ENCODE measurements at regions not wholly inside any gene's neighbourhood (a gene's known extent, or its start where the extent isn't known, plus 50 kb on each side); places are given as distances from the start of the nearest gene placed in this dataset.

- H3K27me3 ChIP-seq (ENCODE audit: control insufficient read depth, insufficient read depth, low read length) = peaks cover 2% of the 10 kb centered on the region
- no peak overlapping the region for H3K4me3 ChIP-seq (ENCODE audit: low read depth, low read length)
- no peak for DNase-seq (ENCODE audit: low read depth)
- TF ChIP-seq CTCF (IDR thresholded peaks at IDR 0.05; ENCODE audit: insufficient read depth, low read length, severe bottlenecking) = no peak
- peak; percentile 88 for FAIRE-seq
- H3K36me3 ChIP-seq (ENCODE audit: control insufficient read depth, insufficient read depth, low read length) = no peaks in the 10 kb centered on the region
Measured at GRCh38 chr2:173750831-173751230, 214.3 kb downstream of the SP3 start.

- peaks cover 2% of the 10 kb centered on the region for H3K27me3 ChIP-seq (ENCODE audit: control insufficient read depth, insufficient read depth, low read length)
- H3K36me3 ChIP-seq (ENCODE audit: control insufficient read depth, insufficient read depth, low read length) = no peaks in the 10 kb centered on the region
- no peak overlapping the region for H3K4me3 ChIP-seq (ENCODE audit: low read depth, low read length)
- DNase-seq (ENCODE audit: low read depth) (no peak), FAIRE-seq (no peak)
- TF ChIP-seq CTCF (IDR thresholded peaks at IDR 0.05; ENCODE audit: insufficient read depth, low read length, severe bottlenecking) = no peak
Measured at GRCh38 chr2:173751245-173751975, 213.8 kb downstream of the SP3 start.

GRCh38 chr2:173752152-173752551, 213.0 kb downstream of the SP3 start:
- H3K27me3 ChIP-seq (ENCODE audit: control insufficient read depth, insufficient read depth, low read length) = no peaks in the 10 kb centered on the region
- H3K36me3 ChIP-seq (ENCODE audit: control insufficient read depth, insufficient read depth, low read length) = no peaks in the 10 kb centered on the region
- no peak for DNase-seq (ENCODE audit: low read depth)
- TF ChIP-seq CTCF (IDR thresholded peaks at IDR 0.05; ENCODE audit: insufficient read depth, low read length, severe bottlenecking) = peak; percentile 61
- FAIRE-seq = no peak
- no peak overlapping the region for H3K4me3 ChIP-seq (ENCODE audit: low read depth, low read length)

GRCh38 chr2:173753441-173753840, 211.7 kb downstream of the SP3 start:
- DNase-seq (ENCODE audit: low read depth) (no peak), FAIRE-seq (no peak)
- Histone ChIP-seq H3K36me3 (ENCODE audit: control insufficient read depth, insufficient read depth, low read length) (no peaks in the 10 kb centered on the region), H3K4me3 (ENCODE audit: low read depth, low read length) (no peak overlapping the region), H3K27me3 (ENCODE audit: control insufficient read depth, insufficient read depth, low read length) (no peaks in the 10 kb centered on the region)
- no peak for TF ChIP-seq CTCF (IDR thresholded peaks at IDR 0.05; ENCODE audit: insufficient read depth, low read length, severe bottlenecking)

GRCh38 chr2:173754165-173754564, 211.0 kb downstream of the SP3 start:
- TF ChIP-seq CTCF (IDR thresholded peaks at IDR 0.05; ENCODE audit: insufficient read depth, low read length, severe bottlenecking) = no peak
- Histone ChIP-seq H3K36me3 (ENCODE audit: control insufficient read depth, insufficient read depth, low read length) (no peaks in the 10 kb centered on the region), H3K27me3 (ENCODE audit: control insufficient read depth, insufficient read depth, low read length) (no peaks in the 10 kb centered on the region), H3K4me3 (ENCODE audit: low read depth, low read length) (no peak overlapping the region)
- FAIRE-seq = no peak
- DNase-seq (ENCODE audit: low read depth) = no peak

- no peak for FAIRE-seq
- H3K36me3 ChIP-seq (ENCODE audit: control insufficient read depth, insufficient read depth, low read length) = no peaks in the 10 kb centered on the region
- no peaks in the 10 kb centered on the region for H3K27me3 ChIP-seq (ENCODE audit: control insufficient read depth, insufficient read depth, low read length)
- H3K4me3 ChIP-seq (ENCODE audit: low read depth, low read length) = no peak overlapping the region
- DNase-seq (ENCODE audit: low read depth) = no peak
- no peak for TF ChIP-seq CTCF (IDR thresholded peaks at IDR 0.05; ENCODE audit: insufficient read depth, low read length, severe bottlenecking)
Measured at GRCh38 chr2:173754837-173755236, 210.3 kb downstream of the SP3 start.

Measured in bronchial epithelial cell (primary cell).